IgD-negative memory B cell (primary cell): ENCODE measurements at regions not wholly inside any gene's neighbourhood (a gene's known extent, or its start where the extent isn't known, plus 50 kb on each side); places are given as distances from the start of the nearest gene placed in this dataset.
"Not testable (repeated sequence)": the region's sequence is repeated elsewhere in the genome, so short reads cannot be mapped to it uniquely, and the experiment has no call there.

ENCODE experiments used
- H3K27ac Mint-ChIP-seq, 3 donors: one replicate each; pipeline ENCODE4 v1.8.0; 2020 to 2022; ENCODE audit warnings: mild to moderate bottlenecking in 3 of 3, mixed read lengths in 3 of 3, moderate library complexity in 1 of 3
- H3K27me3 Mint-ChIP-seq: one replicate; pipeline ENCODE4 v1.8.0; 2021; ENCODE audit warnings: mixed read lengths
- H3K36me3 Mint-ChIP-seq: one replicate; pipeline ENCODE4 v1.8.0; 2020; ENCODE audit warnings: mild to moderate bottlenecking, mixed read lengths
- H3K4me1 Mint-ChIP-seq, 3 donors: one replicate each; pipeline ENCODE4 v1.8.0; 2020 to 2022; ENCODE audit warnings: mixed read lengths in 3 of 3, mild to moderate bottlenecking in 1 of 3
- H3K4me3 Mint-ChIP-seq, 4 donors: one replicate each; pipeline ENCODE4 v1.8.0; 2020 to 2022; ENCODE audit warnings: mild to moderate bottlenecking in 4 of 4, mixed read lengths in 4 of 4, moderate library complexity in 3 of 4
- H3K9me3 Mint-ChIP-seq, 3 donors: one replicate each; pipeline ENCODE4 v1.8.0; 2020 to 2021; ENCODE audit warnings: mixed read lengths in 3 of 3, mild to moderate bottlenecking in 1 of 3

DNA sequence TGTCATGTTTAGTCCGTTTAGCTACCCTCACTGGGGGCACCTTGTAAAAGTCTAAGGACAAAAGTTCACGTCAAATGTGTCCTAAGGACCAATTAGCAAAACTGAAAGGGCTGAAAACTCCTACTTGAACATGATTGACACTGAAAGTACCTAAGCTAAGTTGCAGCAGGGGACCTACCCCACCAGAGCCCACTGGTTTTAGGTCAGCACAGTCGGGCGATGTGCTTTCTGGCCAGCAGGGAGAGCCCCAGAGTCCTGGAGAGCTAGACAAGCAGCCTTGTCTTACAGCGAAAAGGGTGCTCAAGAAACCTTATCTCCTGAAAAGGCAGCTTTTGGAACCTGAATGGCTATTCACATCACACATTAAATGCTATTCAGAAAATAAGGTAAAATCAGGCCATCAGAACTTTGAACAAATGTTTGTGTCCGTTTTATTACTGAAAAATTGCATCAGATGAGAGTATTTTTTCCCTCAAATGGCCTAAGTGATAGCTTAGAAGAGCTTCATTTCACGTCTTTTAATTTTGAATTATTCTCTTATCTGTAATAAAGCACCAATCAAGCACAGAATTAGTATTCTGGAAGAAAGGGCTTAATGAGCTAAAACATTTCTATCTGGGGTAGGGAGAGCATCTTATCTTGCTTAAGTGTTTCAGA is 52.2 kb upstream of the MKI67 start:
- Mint-ChIP-seq H3K4me3 (no peak overlapping the region), H3K27ac (no peak overlapping the region), H3K36me3 (no peaks in the 10 kb centered on the region), H3K9me3 (peaks cover 2 to 10% (median 7%) of the 10 kb centered on the region in 3 donors), H3K27me3 (peaks cover 11% of the 10 kb centered on the region), H3K4me1 (peaks cover 4 to 7% (median 5%) of the 10 kb centered on the region in 3 donors)

DNA sequence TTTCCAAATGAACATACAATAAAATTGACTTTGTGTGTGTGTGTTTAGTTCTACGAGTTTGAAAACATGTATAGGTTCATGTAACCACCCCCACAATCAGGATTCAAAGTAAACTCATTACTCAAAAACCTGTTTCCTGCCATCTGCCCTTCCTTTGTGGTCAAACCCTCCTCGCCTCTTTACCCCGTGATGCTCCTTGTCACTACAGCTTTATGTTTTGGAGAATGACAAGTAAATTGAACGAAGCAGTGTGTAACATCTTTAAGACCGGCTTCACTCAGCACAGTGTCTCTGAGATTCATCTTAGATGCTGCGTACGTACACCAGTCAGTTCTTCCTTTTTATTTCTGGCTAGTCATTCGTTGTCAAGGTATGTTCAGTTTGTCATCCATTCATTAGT is 54.6 kb upstream of the MKI67 start:
- no peak overlapping the region for H3K27ac Mint-ChIP-seq
- H3K4me1 Mint-ChIP-seq = peaks cover 4 to 7% (median 5%) of the 10 kb centered on the region in 3 donors
- H3K9me3 Mint-ChIP-seq = peaks cover 3 to 8% (median 7%) of the 10 kb centered on the region in 3 donors

GRCh38 chr10:128185627-128186026 is 59.4 kb upstream of the MKI67 start:
- Mint-ChIP-seq H3K27me3 (peaks cover 12% of the 10 kb centered on the region), H3K4me1 (peaks cover 4 to 9% (median 5%) of the 10 kb centered on the region in 3 donors), H3K27ac (no peak overlapping the region), H3K36me3 (no peaks in the 10 kb centered on the region), H3K9me3 (peaks cover 3 to 9% (median 8%) of the 10 kb centered on the region in 3 donors), H3K4me3 (no peak overlapping the region)

More for the DNA sequence above, 54.6 kb upstream of the MKI67 start:
- Mint-ChIP-seq H3K27me3 (peaks cover 14% of the 10 kb centered on the region), H3K4me3 (peak overlapping the region in 1 of 4 donors; percentile 44), H3K36me3 (no peaks in the 10 kb centered on the region)

DNA sequence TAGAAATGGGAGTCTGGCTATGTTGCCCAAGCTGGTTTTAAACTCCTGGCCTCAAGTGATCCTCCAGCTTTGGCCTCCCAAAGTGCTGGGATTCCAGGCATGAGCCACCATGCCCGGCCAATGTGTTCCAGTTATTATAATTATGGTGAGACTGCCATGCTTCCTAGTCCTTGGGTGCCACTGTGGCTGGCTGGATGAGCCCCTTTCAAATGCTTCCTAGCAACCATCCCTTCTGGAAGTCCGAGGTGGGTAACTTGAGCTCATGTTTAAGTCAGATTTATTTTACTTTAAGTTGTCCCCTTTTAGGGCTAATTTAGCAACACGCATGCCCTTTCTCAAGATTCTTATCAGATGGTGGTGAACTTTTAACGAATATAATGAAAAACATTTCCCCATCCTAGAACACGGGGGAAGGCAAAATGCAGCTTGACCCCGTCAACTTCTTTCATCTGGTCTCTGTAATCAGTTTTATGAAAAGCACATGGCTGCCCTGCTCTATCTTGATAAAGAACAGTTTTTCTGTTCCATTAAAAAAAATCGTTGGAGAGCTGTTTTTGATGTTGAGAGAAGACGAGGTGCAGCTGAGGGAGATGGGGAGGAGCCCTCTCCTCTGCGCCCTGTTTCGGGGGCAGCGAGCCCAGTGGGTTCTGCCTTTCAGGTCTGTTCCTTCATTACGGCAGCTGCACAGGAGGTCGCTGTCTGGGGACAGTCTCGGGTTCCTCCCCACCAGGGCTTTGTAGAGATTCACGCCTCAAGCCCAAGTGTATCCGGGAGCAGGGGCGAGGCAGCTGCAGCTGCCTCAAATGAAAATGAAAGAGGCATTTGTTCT is 61.0 kb upstream of the MKI67 start:
- Mint-ChIP-seq H3K9me3 (peaks cover 3 to 9% (median 8%) of the 10 kb centered on the region in 3 donors), H3K27me3 (peaks cover 10% of the 10 kb centered on the region), H3K27ac (no peak overlapping the region), H3K36me3 (no peaks in the 10 kb centered on the region), H3K4me1 (peaks cover 0 to 2% (median 0%) of the 10 kb centered on the region in 3 donors), H3K4me3 (no peak overlapping the region)

GRCh38 chr10:128187788-128188185 is 61.6 kb upstream of the MKI67 start:
- H3K9me3 Mint-ChIP-seq = peaks cover 3 to 8% (median 8%) of the 10 kb centered on the region in 3 donors
- H3K27ac Mint-ChIP-seq = peak overlapping the region in 1 of 3 donors; percentile 8
- H3K4me3 Mint-ChIP-seq = no peak overlapping the region
- H3K36me3 Mint-ChIP-seq = no peaks in the 10 kb centered on the region
- peaks cover 0 to 2% (median 0%) of the 10 kb centered on the region in 3 donors for H3K4me1 Mint-ChIP-seq
- peaks cover 12% of the 10 kb centered on the region for H3K27me3 Mint-ChIP-seq

DNA sequence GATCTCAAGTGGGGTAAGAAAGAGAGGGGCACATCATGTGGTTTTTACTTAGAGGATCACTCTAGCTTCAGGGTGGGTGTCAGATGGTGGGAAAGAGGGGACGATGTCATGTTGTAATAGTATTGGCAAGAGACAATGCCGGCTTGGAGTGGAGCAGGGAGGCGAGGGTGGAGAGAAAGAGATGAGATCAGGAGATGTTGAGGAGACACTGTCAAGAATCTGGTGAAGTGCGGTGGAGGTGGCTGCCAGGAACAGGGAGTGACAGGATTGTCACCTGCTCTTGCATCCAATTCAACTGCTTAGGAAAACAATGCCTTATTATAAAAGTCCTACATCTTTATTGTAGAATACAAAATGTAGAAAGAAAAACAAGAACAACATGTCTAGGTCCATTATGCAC is 63.0 kb upstream of the MKI67 start:
- H3K4me1 Mint-ChIP-seq = peaks cover 0 to 2% (median 0%) of the 10 kb centered on the region in 3 donors
- no peak overlapping the region for H3K27ac Mint-ChIP-seq
- H3K27me3 Mint-ChIP-seq = peaks cover 16% of the 10 kb centered on the region
- no peak overlapping the region for H3K4me3 Mint-ChIP-seq
- no peaks in the 10 kb centered on the region for H3K36me3 Mint-ChIP-seq
- peaks cover 0 to 6% (median 3%) of the 10 kb centered on the region in 3 donors for H3K9me3 Mint-ChIP-seq

DNA sequence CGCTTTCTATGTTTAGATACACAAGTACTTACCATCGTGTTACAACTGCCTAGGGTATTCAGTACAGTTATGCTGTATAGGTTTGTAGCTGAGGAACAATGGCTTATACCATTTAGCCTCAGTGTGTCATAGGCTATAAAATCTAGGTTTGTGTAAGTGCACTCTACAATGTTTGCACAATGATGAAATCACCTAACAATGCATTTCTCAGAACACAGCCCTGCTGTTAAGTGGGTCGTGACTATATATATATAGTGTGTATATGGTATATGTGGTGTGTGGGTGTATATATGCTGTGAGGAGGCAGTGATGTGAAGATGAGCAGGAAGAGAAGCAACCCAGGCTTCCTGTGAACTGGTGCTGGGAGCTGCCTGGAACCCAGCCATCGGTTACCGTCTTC is 65.6 kb upstream of the MKI67 start:
- no peaks in the 10 kb centered on the region for H3K36me3 Mint-ChIP-seq
- peaks cover 14% of the 10 kb centered on the region for H3K27me3 Mint-ChIP-seq
- H3K4me1 Mint-ChIP-seq = peaks cover 0 to 2% (median 0%) of the 10 kb centered on the region in 3 donors
- H3K27ac Mint-ChIP-seq = no peak overlapping the region
- H3K9me3 Mint-ChIP-seq = peaks cover 0 to 2% (median 2%) of the 10 kb centered on the region in 3 donors
- no peak overlapping the region for H3K4me3 Mint-ChIP-seq

GRCh38 chr10:128201826-128202225 is 75.6 kb upstream of the MKI67 start:
- not testable (repeated sequence) for H3K36me3 Mint-ChIP-seq, H3K4me1 Mint-ChIP-seq, H3K27ac Mint-ChIP-seq, H3K4me3 Mint-ChIP-seq
- peaks cover 19% of the 10 kb centered on the region for H3K27me3 Mint-ChIP-seq
- peaks cover 12 to 17% (median 14%) of the 10 kb centered on the region in 3 donors for H3K9me3 Mint-ChIP-seq

- H3K9me3 Mint-ChIP-seq = peaks cover 12 to 17% (median 14%) of the 10 kb centered on the region in 3 donors
- H3K4me1 Mint-ChIP-seq = no peaks in the 10 kb centered on the region
- H3K4me3 Mint-ChIP-seq = no peak overlapping the region
- peaks cover 20% of the 10 kb centered on the region for H3K27me3 Mint-ChIP-seq
- no peak overlapping the region for H3K27ac Mint-ChIP-seq
- no peaks in the 10 kb centered on the region for H3K36me3 Mint-ChIP-seq
These were observed 76.8 kb upstream of the MKI67 start for GRCh38 chr10:128203028-128203427.

GRCh38 chr10:128205591-128205990 is 79.4 kb upstream of the MKI67 start:
- not testable (repeated sequence) for H3K27ac Mint-ChIP-seq, H3K4me1 Mint-ChIP-seq, H3K36me3 Mint-ChIP-seq, H3K4me3 Mint-ChIP-seq
- H3K9me3 Mint-ChIP-seq = peaks cover 11 to 16% (median 12%) of the 10 kb centered on the region in 3 donors
- H3K27me3 Mint-ChIP-seq = peaks cover 16% of the 10 kb centered on the region

- H3K4me1 Mint-ChIP-seq = peaks cover 0 to 4% (median 3%) of the 10 kb centered on the region in 3 donors
- H3K27ac Mint-ChIP-seq = no peak overlapping the region
- H3K9me3 Mint-ChIP-seq = peaks cover 1 to 10% (median 5%) of the 10 kb centered on the region in 3 donors
- peak overlapping the region in 1 of 4 donors; percentile 27 for H3K4me3 Mint-ChIP-seq
- H3K36me3 Mint-ChIP-seq = no peaks in the 10 kb centered on the region
- H3K27me3 Mint-ChIP-seq = peaks cover 16% of the 10 kb centered on the region
These were observed 80.5 kb upstream of the MKI67 start for GRCh38 chr10:128206676-128207075.

GRCh38 chr10:128209862-128210214 is 83.6 kb upstream of the MKI67 start:
- Mint-ChIP-seq H3K9me3 (peaks cover 0 to 4% (median 0%) of the 10 kb centered on the region in 3 donors), H3K27me3 (peaks cover 18% of the 10 kb centered on the region), H3K27ac (no peak overlapping the region)

GRCh38 chr10:128210215-128211063 is 84.2 kb upstream of the MKI67 start:
- H3K9me3 Mint-ChIP-seq = peaks cover 0 to 4% (median 0%) of the 10 kb centered on the region in 3 donors
- H3K36me3 Mint-ChIP-seq = no peaks in the 10 kb centered on the region
- H3K4me3 Mint-ChIP-seq = peak overlapping the region; percentile 35 to 83 (median 65)
- peaks cover 4 to 8% (median 6%) of the 10 kb centered on the region in 3 donors for H3K4me1 Mint-ChIP-seq
- peaks cover 18% of the 10 kb centered on the region for H3K27me3 Mint-ChIP-seq
- H3K27ac Mint-ChIP-seq = no peak overlapping the region

More at GRCh38 chr10:128209862-128210214, 83.6 kb upstream of the MKI67 start:
- H3K4me3 Mint-ChIP-seq = peak overlapping the region; percentile 35 to 83 (median 65)
- peaks cover 4 to 8% (median 6%) of the 10 kb centered on the region in 3 donors for H3K4me1 Mint-ChIP-seq
- H3K36me3 Mint-ChIP-seq = no peaks in the 10 kb centered on the region

- Mint-ChIP-seq H3K36me3 (no peaks in the 10 kb centered on the region), H3K4me3 (peak overlapping the region in 1 of 4 donors; percentile 17), H3K4me1 (peaks cover 5 to 8% (median 6%) of the 10 kb centered on the region in 3 donors), H3K9me3 (peaks cover 0 to 4% (median 0%) of the 10 kb centered on the region in 3 donors), H3K27me3 (peaks cover 19% of the 10 kb centered on the region), H3K27ac (no peak overlapping the region)
These were observed 84.9 kb upstream of the MKI67 start for GRCh38 chr10:128211064-128211504.
